ENCODE measurements at regions not wholly inside any gene's neighbourhood (a gene's known extent, or its start where the extent isn't known, plus 50 kb on each side); places are given as distances from the start of the nearest gene placed in this dataset.

GRCh38 chr10:1886039-1886438, 148.7 kb upstream of the ADARB2 start:
- TF ChIP-seq EZH2 (IDR thresholded peaks at IDR 0.05; ENCODE audit: low read length, unreplicated experiment) (no peak), CTCF (conservative IDR thresholded peaks at IDR 0.05; ENCODE audit: low read depth, low read length) (no peak)

Measured in PC-3 (cell line).